Breast epithelium (tissue), 4 donors: ENCODE measurements at regions not wholly inside any gene's neighbourhood (a gene's known extent, or its start where the extent isn't known, plus 50 kb on each side); places are given as distances from the start of the nearest gene placed in this dataset.

Source experiments
- DNase-seq, 2 donors: peaks; one replicate each; pipeline ENCODE4 v3.0.0-alpha.2; 2019; ENCODE audit warnings: low spot score in 2 of 2
- H3K27ac ChIP-seq, 2 donors: fragments of 200-600 bp; sonication (generic) in 1 of 2; one replicate each; pipeline ENCODE4 v1.5.1; 2016 to 2019; ENCODE audit warnings: mild to moderate bottlenecking in 1 of 2
- H3K27me3 ChIP-seq, 2 donors: fragments of 200-600 bp; sonication (generic) in 1 of 2; one replicate each; pipeline versions ENCODE4 v1.5.1 to v1.6.0; 2017 to 2019; ENCODE audit warnings: control low read depth in 1 of 2, mild to moderate bottlenecking in 1 of 2
- H3K36me3 ChIP-seq: fragments of 200-600 bp; one replicate; pipeline ENCODE4 v1.5.1; 2019
- H3K4me1 ChIP-seq, 2 donors: fragments of 200-600 bp; sonication (generic); one replicate each; pipeline ENCODE4 v1.5.1; 2016 to 2019; ENCODE audit warnings: control low read depth in 1 of 2
- H3K4me3 ChIP-seq, 3 donors: fragments of 200-600 bp; sonication (generic); 1 replicate in 2 of 3; 2 replicates in 1 of 3; pipeline ENCODE4 v1.5.1; 2016 to 2019; ENCODE audit warnings: mild to moderate bottlenecking in 3 of 3, moderate library complexity in 2 of 3
- H3K9me3 ChIP-seq, 2 donors: fragments of 200-600 bp; sonication (generic) in 1 of 2; one replicate each; pipeline ENCODE4 v1.5.1; 2016 to 2019; ENCODE audit warnings: control low read depth in 1 of 2
- POLR2A ChIP-seq: fragments of 450-650 bp; IDR thresholded peaks from one replicate; pipeline ENCODE4 v1.6.1; 2016; ENCODE audit warnings: antibody characterized with exemption, mild to moderate bottlenecking, moderate library complexity
- POLR2AphosphoS5 ChIP-seq, 3 donors: sonication (generic); formaldehyde crosslinking; IDR thresholded peaks; one replicate each; pipeline ENCODE4 v1.6.1; 2017; ENCODE audit warnings: antibody characterized with exemption in 3 of 3
- intact Hi-C: fragments of 100-400 bp; cut with DNase I; formaldehyde crosslinking; loops from one replicate; pipeline ENCODE4 v1.15.1; 2023; ENCODE audit warnings: low total_unique reads
- TF ChIP-seq, protein P1 (sequence below), 3 donors: fragments of 450-650 bp; IDR thresholded peaks; one replicate each; pipeline ENCODE4 v1.5.1; 2016 to 2017; ENCODE audit warnings: antibody characterized with exemption in 3 of 3, mild to moderate bottlenecking in 3 of 3, moderate library complexity in 3 of 3

DNA sequence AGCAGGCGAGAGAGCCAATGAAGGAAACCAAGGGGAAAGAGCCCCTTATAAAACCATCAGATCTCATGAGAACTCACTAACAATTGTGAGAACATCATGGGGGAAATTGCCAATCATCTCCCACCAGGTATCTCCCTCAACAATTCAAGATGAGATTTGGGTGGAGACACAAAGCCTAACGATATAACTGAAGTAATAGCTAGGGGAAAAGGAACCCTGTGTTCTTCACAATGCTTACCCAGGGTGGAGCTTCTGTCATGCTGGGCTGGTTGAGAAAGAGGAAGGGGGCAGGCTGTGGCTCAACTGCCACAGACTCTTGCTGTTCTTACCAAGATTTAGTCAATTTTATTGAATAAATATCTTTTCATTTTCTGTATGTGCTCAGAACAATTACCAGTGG, 392.1 kb upstream of the HS6ST1 start:
- peaks cover 19 to 23% of the 10 kb centered on the region in 2 donors for H3K9me3 ChIP-seq
- H3K36me3 ChIP-seq = no peaks in the 10 kb centered on the region
- TF ChIP-seq POLR2AphosphoS5 (IDR thresholded peaks at IDR 0.05) (no peak), POLR2A (no peak)
- TF ChIP-seq, protein P1, sequence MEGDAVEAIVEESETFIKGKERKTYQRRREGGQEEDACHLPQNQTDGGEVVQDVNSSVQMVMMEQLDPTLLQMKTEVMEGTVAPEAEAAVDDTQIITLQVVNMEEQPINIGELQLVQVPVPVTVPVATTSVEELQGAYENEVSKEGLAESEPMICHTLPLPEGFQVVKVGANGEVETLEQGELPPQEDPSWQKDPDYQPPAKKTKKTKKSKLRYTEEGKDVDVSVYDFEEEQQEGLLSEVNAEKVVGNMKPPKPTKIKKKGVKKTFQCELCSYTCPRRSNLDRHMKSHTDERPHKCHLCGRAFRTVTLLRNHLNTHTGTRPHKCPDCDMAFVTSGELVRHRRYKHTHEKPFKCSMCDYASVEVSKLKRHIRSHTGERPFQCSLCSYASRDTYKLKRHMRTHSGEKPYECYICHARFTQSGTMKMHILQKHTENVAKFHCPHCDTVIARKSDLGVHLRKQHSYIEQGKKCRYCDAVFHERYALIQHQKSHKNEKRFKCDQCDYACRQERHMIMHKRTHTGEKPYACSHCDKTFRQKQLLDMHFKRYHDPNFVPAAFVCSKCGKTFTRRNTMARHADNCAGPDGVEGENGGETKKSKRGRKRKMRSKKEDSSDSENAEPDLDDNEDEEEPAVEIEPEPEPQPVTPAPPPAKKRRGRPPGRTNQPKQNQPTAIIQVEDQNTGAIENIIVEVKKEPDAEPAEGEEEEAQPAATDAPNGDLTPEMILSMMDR (IDR thresholded peaks at IDR 0.05) = no peak
- no peak for DNase-seq
- H3K4me3 ChIP-seq = no peak overlapping the region
- H3K4me1 ChIP-seq = no peaks in the 10 kb centered on the region
- no peaks in the 10 kb centered on the region for H3K27me3 ChIP-seq
- no peak overlapping the region for H3K27ac ChIP-seq
- intact Hi-C loops = no loop called here

GRCh38 chr2:128714285-128714684, 395.6 kb upstream of the HS6ST1 start:
- Histone ChIP-seq H3K27me3 (no peaks in the 10 kb centered on the region), H3K36me3 (no peaks in the 10 kb centered on the region), H3K4me1 (no peaks in the 10 kb centered on the region), H3K9me3 (no peaks in the 10 kb centered on the region), H3K4me3 (no peak overlapping the region), H3K27ac (no peak overlapping the region)
- TF ChIP-seq, protein P1 (IDR thresholded peaks at IDR 0.05) = no peak
- TF ChIP-seq POLR2A (no peak), POLR2AphosphoS5 (IDR thresholded peaks at IDR 0.05) (no peak)
- intact Hi-C loops = no loop called here
- DNase-seq = no peak

- TF ChIP-seq POLR2AphosphoS5 (IDR thresholded peaks at IDR 0.05) (no peak), POLR2A (no peak)
- TF ChIP-seq, protein P1 (IDR thresholded peaks at IDR 0.05) = no peak
- no peak for DNase-seq
- intact Hi-C loops = no loop called here
These were observed 396.2 kb upstream of the HS6ST1 start for GRCh38 chr2:128714851-128715312.

DNA sequence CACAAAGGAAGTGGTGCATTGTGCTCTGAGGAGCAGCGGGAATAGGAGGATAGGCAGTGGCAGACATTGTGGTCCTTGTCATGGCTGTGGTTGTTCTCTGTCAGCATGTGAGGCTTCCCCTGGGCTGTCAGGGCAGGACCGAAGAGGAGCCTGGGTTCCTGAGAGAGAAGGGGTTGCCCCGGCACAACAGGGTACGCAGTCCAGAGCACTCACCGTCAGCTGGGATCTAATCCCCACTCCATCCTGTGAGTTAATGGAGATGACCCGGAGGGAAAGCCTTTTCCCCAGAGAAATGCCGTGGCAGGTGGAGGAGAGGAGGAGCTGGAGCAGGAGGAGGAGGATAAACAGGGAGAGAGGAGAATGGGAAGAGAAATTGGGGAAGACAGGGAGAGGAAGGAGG, 396.7 kb upstream of the HS6ST1 start:
- no peak for DNase-seq
- Histone ChIP-seq H3K9me3 (no peaks in the 10 kb centered on the region), H3K4me3 (no peak overlapping the region), H3K27me3 (no peaks in the 10 kb centered on the region), H3K27ac (no peak overlapping the region), H3K36me3 (no peaks in the 10 kb centered on the region), H3K4me1 (no peaks in the 10 kb centered on the region)
- intact Hi-C loops = no loop called here
- no peak for TF ChIP-seq POLR2A

More at GRCh38 chr2:128714851-128715312, 396.2 kb upstream of the HS6ST1 start:
- Histone ChIP-seq H3K9me3 (no peaks in the 10 kb centered on the region), H3K27me3 (no peaks in the 10 kb centered on the region), H3K36me3 (no peaks in the 10 kb centered on the region), H3K4me3 (no peak overlapping the region), H3K27ac (no peak overlapping the region), H3K4me1 (no peaks in the 10 kb centered on the region)

DNA sequence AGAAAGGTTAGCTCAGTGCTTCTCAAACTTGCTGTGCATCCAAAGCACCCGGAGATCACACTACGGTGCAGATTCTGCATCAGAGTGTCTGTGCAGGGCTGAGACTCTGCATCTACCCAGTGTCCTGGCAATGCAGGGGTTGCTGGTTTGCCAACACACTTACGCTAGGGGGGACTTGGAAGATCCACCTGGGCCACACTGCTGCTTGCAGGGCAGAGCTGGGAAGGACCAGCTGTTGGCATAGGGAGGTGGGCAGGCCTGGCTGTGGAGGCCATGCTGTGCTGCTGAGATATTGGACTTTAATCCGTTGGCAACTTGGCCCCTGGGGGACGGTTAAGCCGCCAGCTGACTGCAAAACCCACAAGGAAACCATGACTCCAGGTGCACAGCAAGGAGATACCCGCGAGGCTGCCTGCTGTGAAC, 397.6 kb upstream of the HS6ST1 start:
- intact Hi-C loops = no loop called here
- Histone ChIP-seq H3K4me1 (no peaks in the 10 kb centered on the region), H3K27me3 (no peaks in the 10 kb centered on the region), H3K36me3 (no peaks in the 10 kb centered on the region), H3K9me3 (no peaks in the 10 kb centered on the region), H3K27ac (no peak overlapping the region), H3K4me3 (no peak overlapping the region)
- TF ChIP-seq, protein P1 (IDR thresholded peaks at IDR 0.05) = no peak
- TF ChIP-seq POLR2AphosphoS5 (IDR thresholded peaks at IDR 0.05) = no peak
- no peak for TF ChIP-seq POLR2A
- DNase-seq = no peak
